Cerebellar cortex (tissue), 1 donor: ENCODE measurements at regions not wholly inside any gene's neighbourhood (a gene's known extent, or its start where the extent isn't known, plus 50 kb on each side); places are given as distances from the start of the nearest gene placed in this dataset.
"Not testable (repeated sequence)": the region's sequence is repeated elsewhere in the genome, so short reads cannot be mapped to it uniquely, and the experiment has no call there.

Experiments
- DNase-seq: peaks from one replicate; pipeline ENCODE4 v3.0.0-alpha.2; 2015; ENCODE audit warnings: low spot score

DNA sequence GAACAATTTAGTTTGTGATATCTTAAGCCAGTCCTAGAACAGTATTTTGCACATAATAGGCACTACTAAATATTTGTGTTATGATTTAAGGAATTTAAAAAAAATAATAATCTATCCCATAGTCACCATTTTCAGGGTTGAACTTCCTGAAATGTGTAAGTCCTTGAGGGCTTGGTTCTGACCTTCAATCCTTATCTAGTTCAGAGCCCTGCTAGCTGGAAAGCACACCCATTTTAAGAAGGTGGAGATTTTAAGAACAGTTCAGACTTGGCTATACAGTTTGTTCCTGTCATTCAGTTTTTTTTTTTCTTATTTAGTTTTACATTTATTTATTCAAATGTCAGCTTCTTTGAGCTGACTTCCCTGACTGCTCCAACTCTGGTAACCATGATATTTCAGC is 183.4 kb upstream of the MAGI2 start:
- no peak for DNase-seq

DNA sequence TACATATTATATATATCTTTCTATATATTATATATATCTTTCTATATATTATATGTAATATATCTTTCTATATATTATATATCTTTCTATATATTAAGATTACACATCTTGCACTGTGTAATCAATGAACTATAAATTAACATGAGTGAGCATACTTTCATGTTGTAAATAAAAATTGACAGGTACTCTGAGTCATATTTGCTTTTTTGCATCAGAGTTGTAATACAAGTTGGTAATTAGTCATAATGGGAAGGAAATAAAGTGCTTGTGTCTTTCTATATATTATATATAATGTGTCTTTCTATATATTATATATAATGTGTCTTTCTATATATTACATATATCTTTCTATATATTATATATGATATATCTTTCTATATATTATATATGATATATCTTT is 172.5 kb upstream of the MAGI2 start:
- not testable (repeated sequence) for DNase-seq

DNA sequence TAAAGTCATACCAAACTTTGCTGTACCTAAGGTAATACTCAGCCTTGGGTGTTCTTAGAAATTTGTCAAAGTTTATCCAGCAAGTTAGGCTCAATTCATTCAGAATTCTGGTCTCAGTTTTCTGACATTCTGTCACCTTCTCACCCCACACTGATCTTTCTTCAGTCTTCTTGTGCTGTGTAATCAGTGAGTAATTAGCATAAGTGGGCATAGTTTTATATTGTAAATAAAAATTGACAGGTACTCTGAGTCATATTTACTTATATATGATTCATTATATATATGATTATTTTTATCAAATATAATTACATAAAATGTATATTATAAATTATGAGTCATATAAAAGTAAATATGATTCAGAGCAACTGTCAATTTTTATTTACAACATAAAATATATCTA is 170.9 kb upstream of the MAGI2 start:
- no peak for DNase-seq

DNA sequence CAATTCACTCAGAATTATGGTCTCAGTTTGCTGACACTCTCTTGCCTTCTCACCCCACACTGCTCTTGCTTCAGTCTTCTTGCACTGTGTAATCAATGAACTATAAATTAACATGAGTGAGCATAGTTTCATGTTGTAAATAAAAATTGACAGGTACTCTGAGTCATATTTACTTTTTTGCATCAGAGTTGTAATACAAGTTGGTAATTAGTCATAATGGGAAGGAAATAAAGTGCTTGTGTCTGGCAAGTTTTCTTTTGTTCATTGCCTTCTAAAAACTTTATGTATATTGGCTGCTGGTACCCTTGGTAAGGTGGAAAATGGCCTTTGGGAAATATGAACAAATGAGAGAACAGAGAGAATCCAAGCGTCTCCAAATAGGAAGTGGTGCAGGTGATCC is 169.3 kb upstream of the MAGI2 start:
- DNase-seq = no peak

DNA sequence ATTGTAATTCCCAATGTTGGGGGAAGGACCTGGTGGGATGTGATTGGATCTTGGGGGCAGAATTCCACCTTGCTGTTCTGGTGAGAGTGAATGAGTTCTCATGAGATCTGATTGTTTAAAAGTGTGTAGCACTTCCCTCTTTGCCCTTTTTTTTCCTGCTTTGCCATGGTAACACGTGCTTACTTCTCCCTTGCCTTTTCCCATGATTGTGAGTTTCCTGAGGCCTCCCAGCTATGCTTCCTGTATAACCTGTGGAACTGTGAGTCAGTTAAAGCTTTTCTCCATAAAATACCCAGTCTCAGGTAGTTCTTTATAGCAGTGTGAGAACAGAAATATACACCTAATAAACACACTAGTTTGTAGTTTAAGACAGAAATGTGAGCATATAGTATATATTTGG is 166.8 kb upstream of the MAGI2 start:
- no peak for DNase-seq

DNA sequence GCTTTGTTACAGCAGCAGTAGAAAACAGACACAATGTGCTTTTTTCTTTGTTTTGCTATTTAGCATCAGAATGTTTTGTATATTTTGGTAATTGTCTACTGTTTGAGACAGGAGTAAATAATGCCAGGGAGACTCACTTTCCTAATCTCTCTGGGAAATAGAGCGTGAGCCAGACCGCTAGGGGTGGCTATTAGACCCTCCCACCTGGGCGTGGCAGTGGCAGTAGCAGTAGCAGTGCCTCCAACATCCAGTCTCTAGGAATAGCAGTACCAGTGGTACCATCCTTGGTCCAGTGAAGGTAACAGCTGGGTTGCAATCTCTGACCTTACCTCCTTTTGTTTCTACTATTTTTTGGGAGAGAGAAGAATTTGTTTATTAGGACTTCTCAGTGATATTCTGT is 165.7 kb upstream of the MAGI2 start:
- no peak for DNase-seq

DNA sequence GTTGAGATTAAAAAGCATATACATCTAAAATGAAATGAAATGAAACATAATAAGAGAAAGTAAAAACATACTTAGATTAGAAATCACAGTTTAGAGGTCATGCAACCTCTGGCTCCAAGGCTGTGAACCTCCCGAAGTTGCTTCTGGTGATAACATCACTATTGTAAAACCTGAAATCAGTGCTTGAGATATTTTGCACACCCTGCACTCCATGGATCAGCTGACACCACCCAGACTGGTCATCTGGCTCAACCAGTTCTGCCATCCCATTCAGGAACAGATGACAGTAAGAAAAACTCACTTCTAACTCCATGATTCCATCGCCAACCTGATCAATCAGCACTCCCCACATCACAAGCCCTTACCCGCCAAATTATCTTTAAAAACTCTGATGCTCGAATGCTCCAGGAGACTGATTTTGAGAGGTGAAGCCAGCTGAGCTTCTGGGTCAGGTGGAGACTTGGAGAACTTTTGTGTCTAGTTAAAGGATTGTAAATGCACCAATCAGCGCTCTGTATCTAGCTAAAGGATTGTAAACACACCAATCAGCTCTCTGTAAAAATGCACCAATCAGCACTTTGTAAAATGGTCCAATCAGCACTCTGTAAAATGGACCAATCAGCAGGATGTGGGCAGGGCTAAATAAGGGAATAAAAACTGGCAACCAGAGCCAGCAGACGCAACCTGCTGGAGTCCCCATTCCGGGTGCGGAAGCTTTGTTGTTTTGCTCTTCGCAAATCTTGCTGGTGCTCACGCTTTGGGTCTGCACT is 162.6 kb upstream of the MAGI2 start:
- DNase-seq = no peak

DNA sequence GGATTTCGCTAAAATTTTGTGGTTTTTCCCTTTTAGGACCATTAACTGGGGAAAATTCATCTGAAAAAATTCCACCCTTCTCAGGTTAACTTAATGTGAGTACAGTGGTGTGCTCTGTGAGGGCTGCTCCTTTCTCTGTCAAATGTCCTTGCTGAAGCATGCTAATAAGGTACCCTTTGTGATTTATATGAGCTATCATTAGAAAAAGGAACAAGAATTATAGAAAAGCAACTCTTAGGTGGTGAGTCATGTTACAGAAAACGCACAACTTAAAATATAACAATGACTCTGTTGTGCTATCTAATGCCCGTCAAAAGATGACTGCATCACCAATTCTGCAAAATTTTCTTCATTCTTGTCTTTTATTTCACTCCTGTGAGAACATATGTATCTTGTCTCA is 162.0 kb upstream of the MAGI2 start:
- no peak for DNase-seq

DNA sequence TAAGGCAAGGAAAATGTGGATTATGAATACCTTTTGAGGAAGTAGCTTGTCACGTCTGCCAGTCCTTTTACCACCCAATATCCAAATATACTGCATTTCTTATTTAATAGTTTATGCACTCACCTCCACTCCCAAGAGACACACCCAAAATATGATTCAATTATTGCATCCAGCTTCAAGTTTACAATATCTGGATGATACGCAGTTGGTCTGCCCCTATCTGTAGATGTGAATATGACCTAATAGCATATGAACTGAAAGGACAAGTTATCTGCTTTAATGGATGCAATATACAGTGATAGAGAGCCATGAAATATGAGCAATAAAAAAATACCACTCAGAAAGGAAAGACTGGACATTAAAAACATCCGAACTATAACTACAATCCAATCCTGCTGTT is 159.4 kb upstream of the MAGI2 start:
- DNase-seq = no peak

DNA sequence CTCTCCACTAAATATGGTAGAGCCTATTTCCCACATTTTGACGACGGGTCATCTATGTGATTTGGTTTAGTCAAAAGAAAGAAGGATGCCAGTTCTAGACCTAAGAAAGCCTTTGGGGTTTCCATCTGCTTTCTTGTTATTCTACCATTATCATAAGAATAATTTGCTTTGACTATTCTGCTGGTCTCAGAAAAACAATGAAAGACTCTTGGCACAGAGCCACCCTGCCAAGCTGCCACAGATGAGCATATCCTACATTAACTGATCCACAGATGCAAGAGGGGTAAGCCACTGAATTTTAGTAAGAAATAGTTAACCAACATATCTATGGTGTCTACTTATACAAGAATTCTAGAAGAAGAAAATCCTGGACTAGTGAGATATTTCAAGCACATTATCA is 158.6 kb upstream of the MAGI2 start:
- peak; percentile 54 for DNase-seq

DNA sequence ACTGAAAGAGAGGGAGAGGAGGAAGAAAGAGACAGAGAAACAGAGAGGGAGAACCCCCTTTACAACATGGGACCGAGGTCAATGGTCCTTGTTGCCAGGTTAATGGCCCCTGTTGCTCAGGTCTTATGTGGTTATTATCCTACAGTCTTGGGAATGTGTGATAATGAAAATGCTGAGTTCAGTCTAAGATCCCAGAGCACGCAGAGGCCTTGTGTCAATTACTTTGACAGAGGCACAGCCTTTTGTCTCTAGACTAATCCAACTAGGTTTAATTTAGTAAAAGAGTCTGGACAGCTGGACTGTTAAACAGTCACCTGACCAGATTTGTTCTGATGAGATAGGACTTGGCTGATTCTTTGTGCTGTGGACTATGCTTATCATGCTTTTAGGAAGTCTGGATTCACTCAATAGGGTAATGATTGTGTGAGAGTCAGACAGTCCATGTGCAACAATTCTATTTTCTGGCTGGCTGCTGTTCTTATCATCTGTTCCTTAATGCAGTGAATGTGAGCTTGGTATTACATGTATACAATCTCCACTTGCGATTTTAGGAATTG is 157.4 kb upstream of the MAGI2 start:
- DNase-seq = no peak

DNA sequence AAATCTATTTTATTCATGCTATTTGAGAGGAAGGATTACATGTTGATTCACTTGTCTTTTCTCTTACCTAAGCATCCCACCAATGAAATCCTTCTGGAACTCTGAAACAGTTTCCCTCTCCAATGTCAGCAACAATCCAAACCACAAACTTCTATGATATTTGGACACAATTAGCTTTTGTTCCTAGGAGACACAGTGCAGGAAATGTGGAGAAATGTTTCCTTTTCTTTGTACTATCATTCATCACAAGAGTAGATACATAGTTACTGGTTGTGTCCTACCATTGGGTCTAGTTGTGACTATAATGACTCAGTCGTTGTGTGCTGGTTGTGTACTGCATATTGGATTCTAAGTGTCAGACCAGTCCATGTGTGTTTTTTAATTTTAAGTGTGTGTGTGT is 156.8 kb upstream of the MAGI2 start:
- DNase-seq = no peak

DNA sequence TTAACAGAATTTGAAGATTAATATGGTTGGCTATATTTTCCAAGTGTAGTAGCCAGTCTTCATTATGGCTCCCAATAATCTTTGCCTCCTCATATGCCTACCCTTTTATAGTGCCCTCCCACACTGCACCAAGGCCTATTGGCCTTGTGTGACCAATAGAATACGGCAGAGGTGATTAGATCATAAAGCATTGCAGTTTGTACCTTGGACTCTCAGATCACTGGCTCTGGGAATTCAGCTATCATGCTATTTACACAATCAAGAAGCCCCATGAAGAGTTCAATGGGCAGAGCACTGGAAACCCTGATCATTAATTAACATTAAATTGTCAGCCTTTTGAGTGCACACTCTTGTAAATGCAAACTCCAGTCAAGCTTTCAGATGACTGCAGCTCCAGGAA is 154.5 kb upstream of the MAGI2 start:
- no peak for DNase-seq

DNA sequence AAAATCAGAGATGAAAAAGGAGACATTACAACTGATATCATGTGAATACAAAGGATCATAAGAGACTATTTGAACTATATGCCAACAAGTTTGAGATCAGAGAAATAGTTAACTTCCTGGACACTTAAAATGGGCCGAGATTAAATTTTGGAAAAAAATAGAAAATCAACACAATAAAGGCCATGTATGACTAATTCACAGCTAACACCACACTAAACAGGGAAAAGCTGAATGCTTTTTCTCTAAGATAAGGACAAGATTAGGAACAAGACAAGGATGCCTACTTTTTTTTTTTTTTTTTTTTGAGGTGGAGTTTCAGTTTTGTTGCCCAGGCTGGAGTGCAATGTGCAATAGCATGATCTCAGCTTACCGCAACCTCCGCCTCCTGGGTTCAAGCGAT is 151.4 kb upstream of the MAGI2 start:
- no peak for DNase-seq

DNA sequence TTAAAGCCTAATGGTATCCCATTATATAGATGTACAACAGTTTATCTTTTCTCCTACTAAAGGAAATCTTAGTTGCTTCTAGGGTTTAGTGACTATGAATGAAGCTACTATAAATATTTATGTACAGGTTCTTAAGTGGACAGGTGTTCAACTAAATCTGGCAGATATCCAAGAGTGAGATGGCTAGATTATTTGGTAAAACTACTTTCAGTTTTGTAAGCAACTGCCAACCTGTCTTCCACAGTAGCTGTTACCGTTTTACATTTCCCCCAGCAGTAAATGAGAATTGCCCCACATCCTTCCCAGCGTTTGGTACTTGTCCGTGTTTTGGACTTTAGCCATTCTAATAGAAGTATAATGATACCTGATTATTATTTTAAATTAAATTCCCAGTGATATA is 144.9 kb upstream of the MAGI2 start:
- no peak for DNase-seq

DNA sequence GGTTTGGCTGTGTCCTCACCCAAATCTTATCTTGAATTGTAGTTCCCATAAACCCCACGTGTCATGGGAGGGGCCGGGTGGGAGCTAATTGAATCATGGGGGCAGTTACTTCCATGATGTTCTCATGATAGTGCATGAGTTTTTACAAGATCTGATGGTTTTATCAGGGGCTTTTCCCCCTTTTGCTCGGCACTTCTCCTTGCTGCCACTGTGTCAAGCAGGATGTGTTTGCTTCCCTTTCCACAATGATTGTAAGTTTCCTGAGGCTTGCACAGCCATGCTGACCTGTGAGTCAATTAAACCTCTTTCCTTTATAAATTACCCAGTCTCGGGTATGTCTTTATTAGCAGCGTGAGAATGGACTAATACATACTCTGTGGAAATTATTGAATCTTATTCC is 141.2 kb upstream of the MAGI2 start:
- DNase-seq = not testable (repeated sequence)

DNA sequence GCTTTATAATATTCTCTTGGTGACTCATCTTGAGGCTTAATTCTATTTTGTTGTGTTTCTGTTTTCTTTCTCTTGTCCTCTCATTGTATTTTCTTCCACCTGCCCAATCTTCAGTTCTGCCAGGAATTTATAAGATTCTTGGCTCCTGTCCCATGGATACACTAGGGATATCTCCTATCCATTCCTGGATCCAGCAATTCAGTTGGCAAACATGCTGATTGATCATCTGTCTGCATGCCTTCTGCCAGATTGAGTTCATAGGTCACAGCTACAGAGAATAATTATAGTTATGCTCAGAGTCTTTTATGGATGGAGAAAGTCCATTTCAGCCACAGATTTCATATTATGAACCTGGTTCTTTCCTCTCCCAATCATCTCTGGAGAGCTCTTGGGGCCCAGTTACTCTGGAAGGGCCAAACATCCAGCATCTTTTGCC is 140.4 kb upstream of the MAGI2 start:
- DNase-seq = peak; percentile 79

DNA sequence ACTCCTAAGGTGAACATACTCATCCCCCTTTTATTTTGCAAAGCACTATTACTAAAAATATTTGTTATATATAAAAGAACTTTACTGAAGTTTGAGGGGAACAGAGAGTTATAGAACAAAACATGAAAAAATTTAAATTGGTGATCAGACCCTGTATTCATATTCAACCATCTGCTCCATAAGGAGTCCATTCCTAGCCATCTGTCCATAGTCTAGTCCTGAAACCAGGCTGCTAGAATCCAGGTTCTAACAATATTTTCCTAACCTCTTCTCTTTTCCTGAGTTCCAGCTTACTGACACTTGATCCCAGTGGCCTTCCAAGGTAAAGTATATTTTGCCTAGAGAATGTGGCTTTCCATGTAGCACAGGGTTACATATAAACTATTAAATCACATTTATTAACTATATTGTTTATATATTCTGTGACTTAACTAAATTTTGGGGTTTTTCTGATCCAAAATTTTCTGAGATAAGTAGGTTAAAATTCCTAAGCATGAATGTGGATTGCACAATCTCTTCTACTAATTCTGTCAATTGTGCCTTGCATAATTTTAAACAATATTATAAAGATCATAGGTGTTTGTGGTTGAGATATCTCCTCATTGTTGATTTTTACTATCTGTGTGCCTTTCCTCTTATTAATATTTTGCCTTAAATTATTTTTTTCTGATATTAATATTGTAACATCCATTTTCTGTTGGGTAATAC is 137.6 kb upstream of the MAGI2 start:
- peak; percentile 57 for DNase-seq

DNA sequence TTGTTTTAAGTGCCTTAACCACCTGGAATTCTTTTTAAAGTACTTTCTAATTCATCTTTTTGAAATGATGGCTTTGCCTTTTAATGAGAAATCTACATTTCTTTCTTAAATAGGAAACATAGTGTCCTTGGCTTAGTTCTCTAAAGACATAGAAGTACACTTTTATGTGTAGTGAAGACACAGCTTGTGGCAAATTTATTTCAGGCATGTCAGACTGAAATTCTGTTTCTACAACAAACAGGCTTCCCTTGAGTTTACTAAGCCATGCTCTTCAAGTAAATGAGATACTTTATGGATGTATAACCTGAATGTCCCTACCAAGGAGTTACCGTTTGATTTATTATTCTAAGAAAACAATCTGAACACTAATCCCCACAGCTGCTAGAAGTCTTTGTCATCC is 136.9 kb upstream of the MAGI2 start:
- peak; percentile 23 for DNase-seq

DNA sequence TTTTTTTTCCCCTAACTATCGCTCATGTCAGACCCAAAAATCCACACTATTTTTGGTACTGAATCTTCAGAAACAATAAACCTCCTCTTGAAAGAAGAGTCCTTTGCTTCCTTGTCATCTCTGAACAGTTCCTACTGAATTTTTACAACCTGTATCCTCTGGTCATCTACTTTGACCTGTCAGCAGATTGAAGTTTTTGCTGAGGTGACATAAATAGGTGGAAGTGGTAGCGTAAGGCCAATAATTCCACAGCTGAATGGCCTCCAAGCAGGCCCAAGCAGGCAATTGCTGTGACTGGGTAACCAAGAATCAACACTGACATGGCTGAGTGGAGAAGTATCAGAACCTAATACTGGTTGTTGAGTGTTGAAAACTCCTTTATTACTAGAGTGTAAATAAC is 117.4 kb upstream of the MAGI2 start:
- no peak for DNase-seq

DNA sequence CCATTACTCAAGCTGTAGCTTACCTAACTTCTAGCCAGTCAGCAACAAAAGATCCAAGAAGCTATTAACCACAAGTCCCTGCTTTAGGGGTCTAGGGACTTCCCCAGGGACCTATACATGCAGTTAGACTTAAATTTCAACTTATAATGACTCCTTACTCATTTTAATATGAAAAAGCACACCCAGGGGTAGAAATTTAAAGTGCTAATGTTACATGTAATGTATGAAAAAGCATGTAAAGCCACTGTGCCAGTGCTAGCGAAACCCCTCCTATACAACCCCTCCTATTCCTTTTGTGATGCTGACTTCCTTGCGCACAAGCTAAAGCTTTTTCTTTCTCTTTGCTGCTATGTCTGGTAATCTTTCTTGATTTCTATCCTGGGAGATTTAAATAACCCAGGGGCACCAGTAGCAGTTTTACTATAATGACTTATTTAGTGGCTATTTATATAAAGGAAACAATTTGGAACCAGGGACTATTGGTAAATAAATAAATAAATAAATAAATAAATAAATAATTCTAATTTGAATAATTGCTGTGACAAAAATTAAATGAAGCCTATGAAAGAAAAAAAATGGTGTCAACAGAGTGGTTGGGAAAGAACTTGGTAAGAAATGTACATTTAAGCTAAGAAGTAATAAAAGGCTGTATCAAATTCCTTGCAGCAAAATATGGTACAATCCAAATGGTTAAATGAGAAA is 110.5 kb upstream of the MAGI2 start:
- no peak for DNase-seq

DNA sequence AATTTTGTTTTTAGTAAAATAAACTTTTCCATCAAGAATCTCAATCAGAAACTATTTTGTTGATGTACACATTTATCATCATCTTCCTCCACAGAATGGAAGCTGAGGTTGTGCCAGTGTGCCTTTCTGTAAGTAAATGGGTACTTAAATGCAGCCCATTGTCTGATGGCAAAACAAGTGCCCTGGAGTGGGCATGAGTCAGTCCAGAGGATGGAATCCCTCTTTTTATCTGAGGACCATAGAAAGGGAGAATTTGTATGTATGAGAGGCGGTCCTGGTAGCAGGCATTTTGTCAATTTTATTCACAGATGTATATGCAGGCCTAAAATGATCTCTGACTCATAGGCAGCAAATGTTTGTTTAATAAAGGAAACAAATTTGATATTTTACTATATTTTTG is 102.1 kb upstream of the MAGI2 start:
- no peak for DNase-seq
